NCI-H748 (cell line): ENCODE measurements at regions not wholly inside any gene's neighbourhood (a gene's known extent, or its start where the extent isn't known, plus 50 kb on each side); places are given as distances from the start of the nearest gene placed in this dataset.
"Not testable (repeated sequence)": the region's sequence is repeated elsewhere in the genome, so short reads cannot be mapped to it uniquely, and the experiment has no call there.

ENCODE experiments used
- DNase-seq: peaks from one replicate; lab custom pipeline; 2025; ENCODE audit not compliant: unreplicated experiment; lab: John Stamatoyannopoulos, UW

DNA sequence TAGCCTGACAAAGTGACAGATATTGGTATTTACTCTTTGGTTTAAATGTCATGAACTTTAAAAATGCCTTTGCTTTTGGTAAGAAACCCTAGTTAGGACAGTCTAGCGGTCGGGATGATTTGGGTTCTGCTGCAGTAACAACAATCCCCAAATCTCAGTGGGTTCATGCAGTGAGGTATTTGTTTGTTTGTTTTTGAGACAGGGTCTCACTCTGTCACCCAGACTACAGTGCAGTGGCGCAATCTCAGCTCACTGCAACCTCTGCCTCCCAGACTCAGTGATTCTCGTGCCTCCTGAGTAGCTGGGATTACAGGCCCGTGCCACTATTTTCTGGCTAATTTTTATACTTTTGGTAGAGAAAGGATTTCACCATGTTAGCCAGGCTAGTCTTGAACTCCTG lies 65.2 kb upstream of the EEF2KMT start:
- not testable (repeated sequence) for DNase-seq

DNA sequence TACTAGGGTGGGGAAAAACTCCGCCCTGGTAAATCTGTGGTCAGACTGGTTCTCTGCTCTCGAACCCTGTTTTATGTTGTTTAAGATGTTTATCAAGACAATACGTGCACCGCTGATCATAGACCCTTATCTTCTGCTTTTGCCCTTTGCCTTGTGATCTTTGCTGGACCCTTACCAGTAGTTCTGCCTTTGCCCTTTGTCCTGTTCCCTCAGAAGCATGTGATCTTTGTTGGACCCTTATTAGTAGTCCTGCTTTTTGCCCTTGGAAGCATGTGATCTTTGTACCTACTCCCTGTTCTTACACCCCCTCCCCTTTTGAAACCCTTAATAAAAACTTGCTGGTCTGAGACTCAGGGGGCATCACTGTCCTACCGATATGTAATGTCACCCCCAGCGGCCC lies 64.3 kb upstream of the EEF2KMT start:
- not testable (repeated sequence) for DNase-seq

GRCh38 chr16:5160010-5160409 lies 62.4 kb upstream of the EEF2KMT start:
- DNase-seq = not testable (repeated sequence)

DNA sequence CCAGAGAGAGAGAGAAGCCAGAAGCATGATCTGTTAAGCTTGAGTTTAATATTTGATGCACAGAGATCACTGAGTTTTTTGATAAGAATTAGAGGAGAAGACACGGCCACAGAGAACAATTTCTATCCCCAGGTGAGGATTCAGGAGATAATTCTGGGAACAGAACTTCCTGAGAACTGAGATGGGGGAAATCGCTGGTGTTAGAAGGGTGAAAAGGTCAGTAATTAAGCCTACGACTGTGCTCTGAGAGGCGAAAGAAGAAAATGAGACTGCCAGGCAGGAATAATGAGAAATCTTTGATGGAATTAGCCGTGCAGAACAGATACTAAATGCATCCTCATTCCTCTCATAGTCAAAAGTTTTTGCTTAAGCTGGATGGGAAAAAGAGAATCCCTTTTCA lies 61.9 kb upstream of the EEF2KMT start:
- DNase-seq = not testable (repeated sequence)

GRCh38 chr16:5158494-5158893 lies 60.9 kb upstream of the EEF2KMT start:
- no peak for DNase-seq

DNA sequence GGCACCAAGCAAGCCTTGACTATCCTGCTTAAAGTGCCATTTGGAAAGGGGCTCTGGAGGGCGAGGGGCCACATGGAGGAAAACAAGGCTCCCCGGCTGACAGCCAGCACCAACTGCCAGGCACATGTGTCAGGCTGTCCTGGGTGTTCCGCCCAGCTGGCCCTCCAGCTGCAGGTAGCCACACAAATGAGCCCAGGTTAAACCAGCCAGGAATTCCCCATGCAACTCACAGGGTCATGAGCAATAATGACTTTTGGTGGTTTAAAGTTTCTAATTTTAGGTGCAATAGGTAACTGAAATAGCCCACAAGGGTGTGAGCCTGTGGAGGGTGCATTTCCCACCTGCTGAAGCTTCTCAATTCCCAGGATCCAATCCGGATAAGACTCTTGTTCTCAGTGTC lies 58.9 kb upstream of the EEF2KMT start:
- not testable (repeated sequence) for DNase-seq

- DNase-seq = not testable (repeated sequence)
These were observed 56.4 kb upstream of the EEF2KMT start for GRCh38 chr16:5154006-5154405.

GRCh38 chr16:5151409-5151808 lies 53.8 kb upstream of the EEF2KMT start:
- not testable (repeated sequence) for DNase-seq
